Spleen (tissue), 7 donors: ENCODE measurements at regions not wholly inside any gene's neighbourhood (a gene's known extent, or its start where the extent isn't known, plus 50 kb on each side); places are given as distances from the start of the nearest gene placed in this dataset.

Source experiments
- POLR2AphosphoS5 ChIP-seq, 3 donors: sonication (generic); formaldehyde crosslinking; IDR thresholded peaks; one replicate each; pipeline ENCODE4 v1.5.1; 2017; ENCODE audit warnings: antibody characterized with exemption in 3 of 3
- TF ChIP-seq, protein P1 (sequence below), 11 experiments: fragments of 200-600 bp in 7 of 11; fragments of 450-650 bp in 4 of 11; sonication (generic) in 4 of 11; IDR thresholded peaks in 8 of 11; conservative IDR thresholded peaks in 3 of 11; 1 replicate in 7 of 11; 2 replicates in 4 of 11; pipeline versions ENCODE4 v1.4.0 to v1.8.0; 2016 to 2021; ENCODE audit warnings: antibody characterized with exemption in 11 of 11, inconsistent platforms in 4 of 11, mild to moderate bottlenecking in 1 of 11
- donor health status: DM: no; HTN: no; CAD: no; lungs with moderate emphysema.
- donor health status: DM: no; HTN: no; CAD: no.
- donor health status: DM: no; HTN: no; CAD: no.

DNA sequence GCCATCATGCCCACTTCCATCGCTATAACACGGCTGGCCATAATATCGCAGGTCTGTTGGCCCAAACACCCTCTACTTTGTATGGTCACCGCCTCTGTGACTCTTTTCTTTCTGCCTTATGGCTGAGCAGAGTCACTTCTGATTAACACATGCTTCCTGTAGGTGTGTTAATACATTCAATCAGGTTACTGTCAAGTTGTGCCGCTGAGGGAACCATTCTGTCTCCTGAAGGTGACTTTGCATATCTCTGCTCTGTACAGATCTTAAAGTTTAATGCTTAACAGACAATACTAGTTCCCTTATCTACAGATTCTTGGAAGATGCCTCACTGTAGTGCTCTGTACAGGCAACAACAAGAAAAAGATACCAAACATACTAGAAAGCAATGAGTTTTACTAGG, 393.1 kb downstream of the CADM1 start:
- TF ChIP-seq, protein P1, sequence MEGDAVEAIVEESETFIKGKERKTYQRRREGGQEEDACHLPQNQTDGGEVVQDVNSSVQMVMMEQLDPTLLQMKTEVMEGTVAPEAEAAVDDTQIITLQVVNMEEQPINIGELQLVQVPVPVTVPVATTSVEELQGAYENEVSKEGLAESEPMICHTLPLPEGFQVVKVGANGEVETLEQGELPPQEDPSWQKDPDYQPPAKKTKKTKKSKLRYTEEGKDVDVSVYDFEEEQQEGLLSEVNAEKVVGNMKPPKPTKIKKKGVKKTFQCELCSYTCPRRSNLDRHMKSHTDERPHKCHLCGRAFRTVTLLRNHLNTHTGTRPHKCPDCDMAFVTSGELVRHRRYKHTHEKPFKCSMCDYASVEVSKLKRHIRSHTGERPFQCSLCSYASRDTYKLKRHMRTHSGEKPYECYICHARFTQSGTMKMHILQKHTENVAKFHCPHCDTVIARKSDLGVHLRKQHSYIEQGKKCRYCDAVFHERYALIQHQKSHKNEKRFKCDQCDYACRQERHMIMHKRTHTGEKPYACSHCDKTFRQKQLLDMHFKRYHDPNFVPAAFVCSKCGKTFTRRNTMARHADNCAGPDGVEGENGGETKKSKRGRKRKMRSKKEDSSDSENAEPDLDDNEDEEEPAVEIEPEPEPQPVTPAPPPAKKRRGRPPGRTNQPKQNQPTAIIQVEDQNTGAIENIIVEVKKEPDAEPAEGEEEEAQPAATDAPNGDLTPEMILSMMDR (IDR thresholded peaks at IDR 0.05 in 8 of 11, conservative IDR thresholded peaks at IDR 0.05 in 3 of 11), result no peak
- no peak for TF ChIP-seq POLR2AphosphoS5 (IDR thresholded peaks at IDR 0.05)
